Hindlimb muscle (tissue), 1 donor: ENCODE measurements at regions not wholly inside any gene's neighbourhood (a gene's known extent, or its start where the extent isn't known, plus 50 kb on each side); places are given as distances from the start of the nearest gene placed in this dataset.

Experiments
- DNase-seq: peaks from one replicate; pipeline ENCODE4 v3.0.0-alpha.2; 2013

GRCh38 chr5:57696389-57696769, 213.8 kb upstream of the ACTBL2 start:
- DNase-seq, result peak; percentile 19

GRCh38 chr5:57695706-57696388, 213.2 kb upstream of the ACTBL2 start:
- DNase-seq, result no peak

GRCh38 chr5:57695179-57695578, 212.6 kb upstream of the ACTBL2 start:
- DNase-seq, result no peak

- DNase-seq, result no peak
Measured at GRCh38 chr5:57693488-57694305, 211.1 kb upstream of the ACTBL2 start.

DNA sequence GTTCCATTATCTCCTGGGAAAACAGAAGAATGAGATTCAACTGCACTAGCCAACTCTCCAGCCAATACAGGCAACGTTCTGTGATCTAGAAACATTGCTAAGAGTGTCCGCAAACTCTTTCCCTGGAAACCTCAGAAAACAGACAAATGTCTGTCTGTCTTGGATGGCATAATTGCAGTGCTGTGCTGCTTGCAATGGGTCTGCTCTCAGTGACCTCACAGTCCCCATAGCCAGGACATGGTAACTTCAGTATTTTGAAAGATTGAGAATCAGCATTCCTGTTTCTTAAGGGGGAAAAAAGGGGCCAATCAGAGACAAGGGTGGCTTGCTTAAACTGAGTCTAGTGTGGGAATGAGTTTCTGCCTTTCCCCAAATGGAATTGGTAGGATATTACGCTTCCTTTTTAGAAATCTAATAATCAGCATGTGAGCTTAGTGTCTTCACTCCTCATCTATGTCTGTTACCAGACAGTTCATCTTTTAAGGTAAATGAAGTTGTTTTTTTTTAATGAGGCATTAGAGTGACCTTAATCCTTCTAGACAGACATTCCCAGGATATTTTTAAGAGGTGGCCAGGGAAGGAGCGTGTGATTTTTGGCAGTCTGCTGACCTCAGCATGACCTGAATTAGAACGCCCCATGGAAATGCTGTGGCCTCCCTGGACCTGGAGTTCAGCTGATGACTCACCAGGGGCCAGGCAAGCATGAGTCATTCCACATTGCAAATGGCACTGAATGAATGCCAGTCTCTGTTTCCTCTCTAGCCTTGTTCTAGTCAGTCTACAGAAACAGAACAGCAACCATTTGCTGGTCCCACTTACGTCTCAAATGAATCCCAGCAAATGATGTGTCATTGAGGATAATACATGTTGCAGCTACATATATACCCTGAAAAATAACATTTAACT, 210.2 kb upstream of the ACTBL2 start:
- no peak for DNase-seq

DNA sequence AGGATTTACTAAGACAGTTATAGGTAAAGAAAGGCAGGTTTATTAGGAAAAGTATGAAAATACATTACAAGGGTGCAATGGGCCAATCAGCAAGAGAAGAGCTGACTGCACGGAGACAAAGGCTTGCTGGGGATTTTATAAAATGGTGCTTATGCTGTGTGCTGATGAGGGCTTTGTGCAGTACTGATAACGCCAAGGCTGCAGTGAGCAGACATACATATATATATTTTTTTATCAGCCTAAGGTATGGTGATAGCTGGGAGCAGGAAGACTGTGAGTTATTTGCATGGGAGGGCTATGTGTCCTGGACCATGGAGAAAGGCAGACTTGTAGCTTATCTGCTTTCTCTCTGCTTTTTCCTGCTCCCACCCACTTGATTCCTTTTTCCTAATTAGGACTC, 208.1 kb upstream of the ACTBL2 start:
- no peak for DNase-seq

DNA sequence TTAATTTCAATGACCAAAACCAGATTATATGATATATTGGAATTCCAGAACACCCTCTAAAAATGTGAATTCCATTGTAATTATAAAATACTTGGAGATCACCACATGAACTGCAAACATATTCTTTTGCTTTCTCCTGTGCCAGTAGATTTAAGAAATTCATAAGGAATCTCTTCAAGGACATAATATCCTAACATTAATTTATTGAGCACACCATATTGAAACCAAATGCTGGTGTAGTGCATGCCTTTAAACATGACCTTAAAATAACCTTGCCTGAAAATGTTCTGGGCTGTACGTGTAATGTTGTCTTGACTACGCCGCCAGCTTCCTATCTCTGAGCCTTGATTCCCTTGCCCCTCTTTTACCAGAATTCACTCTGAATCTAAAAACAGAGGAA, 205.0 kb upstream of the ACTBL2 start:
- DNase-seq, result no peak

GRCh38 chr5:57685516-57686255, 203.1 kb upstream of the ACTBL2 start:
- DNase-seq, result no peak

GRCh38 chr5:57684299-57684702, 201.7 kb upstream of the ACTBL2 start:
- DNase-seq, result no peak

DNA sequence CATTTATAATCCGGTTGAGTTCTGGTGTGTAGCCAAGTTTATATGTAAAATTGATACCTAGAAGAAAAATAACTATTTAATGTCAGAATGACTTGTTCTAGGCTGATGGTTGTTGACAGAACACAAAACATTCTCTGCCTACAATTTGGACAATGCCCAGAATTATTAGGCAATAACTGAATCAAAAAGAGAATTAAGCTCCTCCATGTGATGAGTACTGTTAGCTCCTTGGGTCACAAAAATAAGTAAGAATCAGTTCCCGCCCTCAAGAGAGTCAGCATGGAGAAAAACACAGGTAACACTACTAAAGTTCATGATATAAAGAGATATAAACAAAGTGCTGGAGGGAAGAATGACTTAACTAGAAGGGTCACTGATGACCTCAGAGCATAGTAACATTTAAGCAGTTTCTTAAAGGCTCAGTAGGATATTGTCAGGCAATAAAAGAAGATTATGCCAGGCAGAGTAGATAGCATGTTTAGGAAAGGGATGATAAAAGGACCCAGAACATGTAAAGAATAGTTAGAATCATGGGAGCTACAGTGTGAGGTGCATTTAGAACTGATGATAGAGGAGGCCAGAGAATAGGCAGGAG, 200.5 kb upstream of the ACTBL2 start:
- DNase-seq, result no peak

- DNase-seq, result no peak
Measured at GRCh38 chr5:57681942-57682341, 199.3 kb upstream of the ACTBL2 start.

DNA sequence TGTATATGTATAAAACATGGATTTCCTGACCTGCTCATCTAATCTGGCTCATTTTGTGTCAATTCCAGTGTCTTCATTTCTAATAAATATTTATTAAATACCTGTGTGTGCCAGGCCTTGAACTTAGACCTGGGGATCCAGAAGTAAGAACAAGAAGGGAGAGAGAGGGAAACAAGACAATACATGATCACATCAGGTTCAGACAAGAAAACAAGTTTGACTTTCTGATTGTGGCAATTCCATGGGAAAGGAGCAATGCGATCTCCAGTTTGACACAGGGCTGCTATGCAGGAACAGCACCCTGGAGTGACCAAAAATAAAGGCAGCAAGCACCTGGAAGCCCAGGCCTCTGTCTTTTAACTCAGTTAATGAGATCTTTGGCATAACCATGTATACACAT, 198.1 kb upstream of the ACTBL2 start:
- no peak for DNase-seq

DNA sequence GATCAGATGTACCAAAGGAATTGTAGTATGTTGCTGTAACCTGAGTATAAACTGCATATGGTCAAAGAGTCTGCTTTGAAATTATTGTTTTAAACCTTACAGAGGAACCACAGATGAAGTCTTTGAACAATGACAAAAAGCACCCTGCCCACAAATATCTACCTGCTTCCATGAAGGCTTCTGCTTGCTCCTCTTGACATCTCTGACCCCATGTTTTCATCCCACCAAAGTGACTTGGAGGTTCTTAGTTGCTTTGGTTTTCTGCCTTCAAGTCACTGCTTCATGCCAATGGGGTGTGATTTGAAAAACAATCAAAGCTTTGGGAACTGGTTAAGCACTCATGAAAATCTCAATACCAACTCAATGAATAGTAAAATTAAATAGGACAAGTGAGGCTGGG, 194.6 kb upstream of the ACTBL2 start:
- no peak for DNase-seq

- DNase-seq, result no peak
Measured at GRCh38 chr5:57676222-57677098, 193.8 kb upstream of the ACTBL2 start.

GRCh38 chr5:57675236-57675635, 192.6 kb upstream of the ACTBL2 start:
- no peak for DNase-seq

GRCh38 chr5:57671371-57671770, 188.8 kb upstream of the ACTBL2 start:
- DNase-seq, result no peak

- DNase-seq, result no peak
Measured at GRCh38 chr5:57666582-57666981, 184.0 kb upstream of the ACTBL2 start.

GRCh38 chr5:57665146-57665936, 182.7 kb upstream of the ACTBL2 start:
- DNase-seq, result no peak

DNA sequence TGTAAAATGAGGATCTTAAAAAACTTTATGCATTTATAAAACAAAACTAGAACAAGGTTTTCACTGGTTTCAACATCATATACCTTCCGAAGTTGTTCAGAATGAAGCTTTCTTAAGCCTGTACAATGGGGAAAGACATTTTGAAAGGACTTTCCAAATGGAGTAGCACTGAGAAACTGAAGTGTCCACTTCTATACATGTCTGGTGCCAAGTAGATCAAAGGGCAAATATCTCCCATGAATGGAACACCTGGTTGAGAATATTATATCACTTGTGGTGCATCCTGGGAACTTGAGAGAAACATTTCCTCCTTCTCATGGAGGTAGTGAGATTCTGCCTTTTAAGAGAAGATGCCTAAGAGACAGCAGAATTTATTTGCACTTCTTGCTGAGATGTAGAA, 182.1 kb upstream of the ACTBL2 start:
- DNase-seq, result no peak

GRCh38 chr5:57663466-57663865, 180.9 kb upstream of the ACTBL2 start:
- DNase-seq, result no peak
